CD4-positive, alpha-beta T cell (primary cell): ENCODE measurements at regions not wholly inside any gene's neighbourhood (a gene's known extent, or its start where the extent isn't known, plus 50 kb on each side); places are given as distances from the start of the nearest gene placed in this dataset.

Experiments
- ATAC-seq: fragments of 200-7000 bp; cut with Tn5 transposase; one replicate; pipeline ENCODE4 v1.10.0; 2022; ENCODE audit warnings: mild to moderate bottlenecking; ENCODE audit not compliant: poor library complexity
- CTCF ChIA-PET: fragments of 350-600 bp; sonication (Branson Sonifier 250); formaldehyde crosslinking; loops from one replicate; lab custom pipeline; 2021; ENCODE audit warnings: antibody characterized with exemption, inconsistent platforms; lab: Charles Lee
- POLR2A ChIA-PET: fragments of 350-600 bp; sonication (Branson Sonifier 250); formaldehyde crosslinking; loops from one replicate; lab custom pipeline; 2021; ENCODE audit warnings: antibody characterized with exemption, inconsistent platforms; lab: Charles Lee
- DNase-seq, 14 experiments: peaks; one replicate each; pipeline ENCODE4 v3.0.0-alpha.2; 2013 to 2020; ENCODE audit warnings: mixed read lengths in 2 of 14
- H3K27ac ChIP-seq, 2 donors: one replicate each; pipeline versions ENCODE4 v1.5.1 to v1.7.0; 2013; ENCODE audit warnings: low read length in 2 of 2, low read depth in 1 of 2, mild to moderate bottlenecking in 1 of 2
- H3K27me3 ChIP-seq, 2 experiments: 1 replicate in 1 of 2; 2 replicates in 1 of 2; pipeline versions ENCODE4 v1.6.1 to v1.7.0; 2013; ENCODE audit warnings: low read length in 2 of 2, control low read depth in 1 of 2, mild to moderate bottlenecking in 1 of 2, moderate library complexity in 1 of 2; ENCODE audit not compliant: insufficient read depth in 2 of 2, control insufficient read depth in 1 of 2
- H3K36me3 ChIP-seq: one replicate; pipeline ENCODE4 v1.6.1; 2013; ENCODE audit warnings: low read length, control low read depth; ENCODE audit not compliant: insufficient read depth
- H3K4me1 ChIP-seq: one replicate; pipeline ENCODE4 v1.6.1; 2013; ENCODE audit warnings: low read length, control low read depth; ENCODE audit not compliant: insufficient read depth
- H3K4me3 ChIP-seq: one replicate; pipeline ENCODE4 v1.5.1; 2013; ENCODE audit warnings: mild to moderate bottlenecking, low read length, moderate library complexity
- H3K9me3 ChIP-seq, 2 experiments: 1 replicate in 1 of 2; 2 replicates in 1 of 2; pipeline versions ENCODE4 v1.6.1 to v1.7.0; 2013; ENCODE audit warnings: low read length in 2 of 2, mild to moderate bottlenecking in 2 of 2, control low read depth in 1 of 2, moderate library complexity in 1 of 2; ENCODE audit not compliant: control insufficient read depth in 1 of 2, insufficient read depth in 1 of 2
- H3K27ac Mint-ChIP-seq: one replicate; pipeline ENCODE4 v1.8.0; 2020; ENCODE audit warnings: mixed read lengths
- H3K27me3 Mint-ChIP-seq: one replicate; pipeline ENCODE4 v1.8.0; 2021; ENCODE audit warnings: mixed read lengths
- H3K36me3 Mint-ChIP-seq: one replicate; pipeline ENCODE4 v1.8.0; 2021; ENCODE audit warnings: low read depth, mixed read lengths
- H3K4me1 Mint-ChIP-seq: one replicate; pipeline ENCODE4 v1.8.0; 2021; ENCODE audit warnings: low read depth, mixed read lengths
- H3K4me3 Mint-ChIP-seq: one replicate; pipeline ENCODE4 v1.8.0; 2020; ENCODE audit warnings: mild to moderate bottlenecking, mixed read lengths
- H3K9me3 Mint-ChIP-seq: one replicate; pipeline ENCODE4 v1.8.0; 2020; ENCODE audit warnings: mixed read lengths
- intact Hi-C, 2 experiments: fragments of 100-400 bp; cut with DNase I in 1 of 2; cut with micrococcal nuclease in 1 of 2; formaldehyde crosslinking; loops; one replicate each; pipeline versions ENCODE4 v1.15.1 to v1.9.0; 2023 to 2025; cut with DNase I, micrococcal nuclease
- TF ChIP-seq, protein P1 (sequence below): fragments of 200-600 bp; IDR thresholded peaks from one replicate; pipeline ENCODE4 v1.8.0; 2022; ENCODE audit warnings: antibody characterized with exemption, mild to moderate bottlenecking

DNA sequence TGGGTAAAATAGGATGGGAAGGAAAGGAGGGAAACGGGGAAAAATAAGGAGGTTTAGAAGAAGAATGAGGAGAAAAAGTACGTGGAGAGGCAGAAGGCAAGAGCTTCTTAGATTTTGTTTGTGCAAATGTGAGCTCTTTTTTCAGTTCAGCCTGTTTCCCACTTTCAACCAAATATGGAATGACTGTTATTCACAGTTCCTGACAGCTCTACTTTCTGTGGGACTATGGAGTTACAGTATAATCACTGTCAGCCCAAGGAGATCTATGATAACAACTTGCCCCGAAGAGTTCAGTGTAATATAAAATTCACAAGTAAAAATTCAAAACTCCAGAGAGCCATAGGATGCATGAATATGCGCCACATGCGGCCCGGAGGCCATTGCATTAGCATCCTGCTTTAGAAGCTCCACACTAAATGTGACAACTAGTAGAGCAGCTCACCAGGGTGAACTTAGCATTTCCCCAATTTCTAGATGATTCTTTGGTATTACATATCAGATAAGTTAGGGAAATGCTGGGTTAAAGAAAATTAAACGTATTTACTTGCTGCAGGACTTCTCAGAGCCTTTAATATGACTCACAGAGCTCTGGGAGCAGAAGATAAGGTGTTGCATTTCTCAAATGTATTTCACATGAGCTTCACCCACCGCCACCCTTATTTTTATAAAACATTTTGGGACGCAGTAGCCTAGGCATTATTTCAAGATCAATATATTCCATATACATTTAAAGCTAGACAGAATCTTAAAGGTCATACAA lies 234.6 kb downstream of the EBLN2 start:
- H3K36me3 ChIP-seq: no peaks in the 10 kb centered on the region
- ATAC-seq (no peak), DNase-seq (no peak)
- H3K27ac ChIP-seq: no peak overlapping the region
- POLR2A ChIA-PET: no interaction called here
- H3K27me3 ChIP-seq: no peaks in the 10 kb centered on the region
- H3K27ac Mint-ChIP-seq: no peak overlapping the region
- no peak overlapping the region for H3K4me3 ChIP-seq
- H3K4me3 Mint-ChIP-seq: no peak overlapping the region
- H3K27me3 Mint-ChIP-seq: no peaks in the 10 kb centered on the region
- no peaks in the 10 kb centered on the region for H3K4me1 ChIP-seq
- no peaks in the 10 kb centered on the region for H3K4me1 Mint-ChIP-seq
- H3K9me3 Mint-ChIP-seq: no peaks in the 10 kb centered on the region
- intact Hi-C loops: no loop called here
- H3K9me3 ChIP-seq: peaks cover 0 to 8% of the 10 kb centered on the region in 2 experiments
- H3K36me3 Mint-ChIP-seq: no peaks in the 10 kb centered on the region
- TF ChIP-seq, protein P1, sequence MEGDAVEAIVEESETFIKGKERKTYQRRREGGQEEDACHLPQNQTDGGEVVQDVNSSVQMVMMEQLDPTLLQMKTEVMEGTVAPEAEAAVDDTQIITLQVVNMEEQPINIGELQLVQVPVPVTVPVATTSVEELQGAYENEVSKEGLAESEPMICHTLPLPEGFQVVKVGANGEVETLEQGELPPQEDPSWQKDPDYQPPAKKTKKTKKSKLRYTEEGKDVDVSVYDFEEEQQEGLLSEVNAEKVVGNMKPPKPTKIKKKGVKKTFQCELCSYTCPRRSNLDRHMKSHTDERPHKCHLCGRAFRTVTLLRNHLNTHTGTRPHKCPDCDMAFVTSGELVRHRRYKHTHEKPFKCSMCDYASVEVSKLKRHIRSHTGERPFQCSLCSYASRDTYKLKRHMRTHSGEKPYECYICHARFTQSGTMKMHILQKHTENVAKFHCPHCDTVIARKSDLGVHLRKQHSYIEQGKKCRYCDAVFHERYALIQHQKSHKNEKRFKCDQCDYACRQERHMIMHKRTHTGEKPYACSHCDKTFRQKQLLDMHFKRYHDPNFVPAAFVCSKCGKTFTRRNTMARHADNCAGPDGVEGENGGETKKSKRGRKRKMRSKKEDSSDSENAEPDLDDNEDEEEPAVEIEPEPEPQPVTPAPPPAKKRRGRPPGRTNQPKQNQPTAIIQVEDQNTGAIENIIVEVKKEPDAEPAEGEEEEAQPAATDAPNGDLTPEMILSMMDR: no peak
- CTCF ChIA-PET: no interaction called here

- TF ChIP-seq, protein P1: no peak
- Histone ChIP-seq H3K36me3 (no peaks in the 10 kb centered on the region), H3K27ac (no peak overlapping the region), H3K27me3 (no peaks in the 10 kb centered on the region), H3K4me1 (no peaks in the 10 kb centered on the region), H3K9me3 (peaks cover 0 to 8% of the 10 kb centered on the region in 2 experiments), H3K4me3 (no peak overlapping the region)
- CTCF ChIA-PET: no interaction called here
- no peak overlapping the region for H3K4me3 Mint-ChIP-seq
- intact Hi-C loops: no loop called here
- POLR2A ChIA-PET: no interaction called here
- ATAC-seq (no peak), DNase-seq (no peak)
- H3K36me3 Mint-ChIP-seq: no peaks in the 10 kb centered on the region
- H3K27ac Mint-ChIP-seq: no peak overlapping the region
- H3K27me3 Mint-ChIP-seq: peaks cover 5% of the 10 kb centered on the region
- H3K4me1 Mint-ChIP-seq: no peaks in the 10 kb centered on the region
- H3K9me3 Mint-ChIP-seq: no peaks in the 10 kb centered on the region
Measured at GRCh38 chr3:73296859-73297258, 235.4 kb downstream of the EBLN2 start.

GRCh38 chr3:73298243-73299183 lies 237.1 kb downstream of the EBLN2 start:
- Mint-ChIP-seq H3K4me1 (no peaks in the 10 kb centered on the region), H3K4me3 (no peak overlapping the region), H3K27me3 (peaks cover 15% of the 10 kb centered on the region), H3K27ac (no peak overlapping the region), H3K9me3 (no peaks in the 10 kb centered on the region), H3K36me3 (no peaks in the 10 kb centered on the region)
- POLR2A ChIA-PET: no interaction called here
- CTCF ChIA-PET: no interaction called here
- ATAC-seq (no peak), DNase-seq (no peak)
- Histone ChIP-seq H3K9me3 (peaks cover 0 to 5% of the 10 kb centered on the region in 2 experiments), H3K27ac (no peak overlapping the region), H3K4me3 (no peak overlapping the region), H3K4me1 (no peaks in the 10 kb centered on the region), H3K27me3 (peaks cover 0 to 2% of the 10 kb centered on the region in 2 experiments), H3K36me3 (no peaks in the 10 kb centered on the region)
- TF ChIP-seq, protein P1: no peak
- intact Hi-C loops: no loop called here
